ENCODE measurements at regions not wholly inside any gene's neighbourhood (a gene's known extent, or its start where the extent isn't known, plus 50 kb on each side); places are given as distances from the start of the nearest gene placed in this dataset.
"Not testable (repeated sequence)": the region's sequence is repeated elsewhere in the genome, so short reads cannot be mapped to it uniquely, and the experiment has no call there.

GRCh38 chr9:94033383-94033782 is 50.9 kb upstream of the PTPDC1 start:
- DNase-seq (ENCODE audit: low read depth, low spot score): no peak

GRCh38 chr9:94031946-94032345 is 52.3 kb upstream of the PTPDC1 start:
- DNase-seq (ENCODE audit: low read depth, low spot score): no peak

DNA sequence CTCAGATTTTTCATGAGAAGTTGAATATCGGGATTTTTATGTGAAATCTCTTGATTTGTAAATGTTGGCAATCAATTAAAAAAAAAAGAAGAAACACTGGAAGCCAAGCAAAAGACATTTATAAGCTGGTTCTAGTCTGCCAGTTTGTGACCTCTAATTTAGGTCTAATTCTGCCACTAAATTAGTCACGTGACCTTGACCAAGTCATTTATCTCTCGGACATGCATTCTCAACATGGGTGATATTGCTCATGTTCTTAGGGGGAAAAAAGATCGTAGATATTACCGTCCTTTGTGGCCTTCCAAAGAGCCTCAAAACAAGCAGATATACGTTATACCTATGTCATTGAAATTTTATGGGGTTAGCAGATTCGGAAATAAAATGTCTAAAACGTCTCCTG is 52.9 kb upstream of the PTPDC1 start:
- DNase-seq (ENCODE audit: low read depth, low spot score): no peak

- peak; percentile 89 for DNase-seq (ENCODE audit: low read depth, low spot score)
Observed at GRCh38 chr9:94030318-94031179, 53.7 kb upstream of the PTPDC1 start.

- no peak for DNase-seq (ENCODE audit: low read depth, low spot score)
Observed at GRCh38 chr9:94029932-94030317, 54.3 kb upstream of the PTPDC1 start.

DNA sequence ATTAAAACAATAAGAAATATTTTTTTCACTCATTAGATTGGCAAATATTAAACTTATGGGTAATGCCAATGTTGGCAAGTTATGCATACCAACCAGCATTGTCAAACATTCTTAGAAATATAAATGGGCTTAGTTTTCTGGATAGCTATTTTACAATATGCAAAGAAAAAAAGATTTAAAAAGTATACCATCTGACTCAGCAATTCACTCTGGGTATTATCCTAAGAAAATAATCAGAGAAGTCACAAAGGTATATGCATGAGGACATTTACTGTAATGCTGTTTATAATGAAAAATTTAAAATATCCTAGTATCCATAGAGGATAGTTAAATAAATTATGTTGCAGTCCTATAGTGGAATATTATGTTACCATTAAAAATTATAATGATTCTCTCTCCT is 57.4 kb upstream of the PTPDC1 start:
- DNase-seq (ENCODE audit: low read depth, low spot score): no peak

GRCh38 chr9:94022476-94022875 is 61.8 kb upstream of the PTPDC1 start:
- not testable (repeated sequence) for DNase-seq (ENCODE audit: low read depth, low spot score)

- DNase-seq (ENCODE audit: low read depth, low spot score): not testable (repeated sequence)
Observed at GRCh38 chr9:94020836-94021235, 63.4 kb upstream of the PTPDC1 start.

DNA sequence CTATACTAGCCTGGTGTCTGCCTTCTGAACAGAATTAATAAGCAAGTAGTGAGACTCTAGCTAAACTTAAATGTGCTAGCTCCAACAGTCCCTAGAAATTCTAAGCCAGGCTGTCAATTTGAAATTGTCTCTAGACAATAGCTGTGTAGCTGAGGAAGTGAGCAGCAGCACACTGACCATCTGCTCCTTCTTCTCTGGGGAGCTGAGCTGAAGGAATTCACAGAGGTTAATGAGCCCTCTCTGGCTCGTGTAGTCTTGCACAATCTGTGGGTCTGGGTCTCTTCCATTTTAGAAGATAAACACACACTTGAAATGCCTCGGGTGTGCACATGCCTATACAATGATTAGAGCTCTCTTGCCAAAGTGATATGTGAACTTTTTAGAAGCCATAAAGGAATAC is 63.5 kb upstream of the BARX1 start:
- DNase-seq (ENCODE audit: low read depth, low spot score): no peak

- DNase-seq (ENCODE audit: low read depth, low spot score): no peak
Observed at GRCh38 chr9:94017939-94018531, 62.9 kb upstream of the BARX1 start.

GRCh38 chr9:94016744-94017143 is 61.6 kb upstream of the BARX1 start:
- DNase-seq (ENCODE audit: low read depth, low spot score): no peak

DNA sequence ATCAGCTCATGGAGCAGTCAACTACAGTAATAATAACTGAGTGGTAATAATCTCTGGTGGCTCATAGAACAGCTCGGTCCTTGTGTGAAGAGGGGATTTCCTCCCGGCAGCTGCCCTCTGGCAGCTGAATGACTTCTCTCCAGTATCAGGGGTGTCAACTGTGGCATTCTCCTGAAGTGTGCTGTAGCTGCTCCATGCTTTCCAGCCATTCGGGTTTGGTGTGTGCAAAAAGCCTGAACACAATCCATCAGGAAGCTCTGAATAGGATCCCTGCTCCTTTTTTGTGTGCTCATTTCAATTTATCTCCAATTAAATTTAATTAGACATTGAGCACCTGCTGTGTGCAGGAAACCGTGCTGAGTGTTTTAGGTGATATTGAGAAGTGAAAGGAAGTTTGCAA is 59.8 kb upstream of the BARX1 start:
- DNase-seq (ENCODE audit: low read depth, low spot score): no peak

DNA sequence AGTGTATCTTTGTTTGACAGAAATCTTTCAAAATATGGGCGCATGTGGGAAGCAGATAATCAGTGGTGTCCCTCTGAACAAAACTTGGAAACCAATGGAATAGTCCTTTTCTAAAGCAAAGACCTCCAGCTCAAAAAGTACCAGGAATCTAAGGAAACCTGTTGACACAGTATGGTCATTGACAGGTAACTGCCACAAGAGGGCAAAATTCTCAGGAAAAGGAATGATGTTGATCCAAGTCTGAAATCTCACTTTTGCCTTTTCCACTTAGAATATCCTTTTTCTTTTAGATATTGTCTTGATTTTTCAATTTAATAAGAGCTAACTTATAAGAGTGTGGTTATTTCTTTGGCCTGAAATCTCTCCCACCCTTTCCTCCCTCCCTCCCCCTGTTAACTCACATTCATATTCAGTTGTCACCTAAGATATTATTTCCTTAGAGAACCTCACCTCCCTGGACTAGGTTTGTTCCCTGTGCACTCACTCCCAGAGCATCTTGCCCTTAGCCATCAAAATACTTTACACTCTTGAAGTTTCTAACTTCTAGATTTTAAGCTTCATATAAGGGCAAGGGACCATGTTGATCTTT is 59.0 kb upstream of the BARX1 start:
- DNase-seq (ENCODE audit: low read depth, low spot score): no peak

- no peak for DNase-seq (ENCODE audit: low read depth, low spot score)
Observed at GRCh38 chr9:94010980-94011533, 55.9 kb upstream of the BARX1 start.

- DNase-seq (ENCODE audit: low read depth, low spot score): no peak
Observed at GRCh38 chr9:94005272-94005901, 50.2 kb upstream of the BARX1 start.

All from ELF-1 (cell line).